ENCODE measurements at regions not wholly inside any gene's neighbourhood (a gene's known extent, or its start where the extent isn't known, plus 50 kb on each side); places are given as distances from the start of the nearest gene placed in this dataset.

GRCh38 chr10:85008488-85009184 is 680.2 kb downstream of the CCSER2 start:
- TF ChIP-seq, protein P1, sequence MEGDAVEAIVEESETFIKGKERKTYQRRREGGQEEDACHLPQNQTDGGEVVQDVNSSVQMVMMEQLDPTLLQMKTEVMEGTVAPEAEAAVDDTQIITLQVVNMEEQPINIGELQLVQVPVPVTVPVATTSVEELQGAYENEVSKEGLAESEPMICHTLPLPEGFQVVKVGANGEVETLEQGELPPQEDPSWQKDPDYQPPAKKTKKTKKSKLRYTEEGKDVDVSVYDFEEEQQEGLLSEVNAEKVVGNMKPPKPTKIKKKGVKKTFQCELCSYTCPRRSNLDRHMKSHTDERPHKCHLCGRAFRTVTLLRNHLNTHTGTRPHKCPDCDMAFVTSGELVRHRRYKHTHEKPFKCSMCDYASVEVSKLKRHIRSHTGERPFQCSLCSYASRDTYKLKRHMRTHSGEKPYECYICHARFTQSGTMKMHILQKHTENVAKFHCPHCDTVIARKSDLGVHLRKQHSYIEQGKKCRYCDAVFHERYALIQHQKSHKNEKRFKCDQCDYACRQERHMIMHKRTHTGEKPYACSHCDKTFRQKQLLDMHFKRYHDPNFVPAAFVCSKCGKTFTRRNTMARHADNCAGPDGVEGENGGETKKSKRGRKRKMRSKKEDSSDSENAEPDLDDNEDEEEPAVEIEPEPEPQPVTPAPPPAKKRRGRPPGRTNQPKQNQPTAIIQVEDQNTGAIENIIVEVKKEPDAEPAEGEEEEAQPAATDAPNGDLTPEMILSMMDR (conservative IDR thresholded peaks at IDR 0.05; ENCODE audit: low read depth, low read length), result no peak
- no peak for TF ChIP-seq EZH2 (IDR thresholded peaks at IDR 0.05; ENCODE audit: borderline replicate concordance, low read depth, low read length, poor library complexity, severe bottlenecking)
